Tibial artery (tissue), 4 donors: ENCODE measurements at regions not wholly inside any gene's neighbourhood (a gene's known extent, or its start where the extent isn't known, plus 50 kb on each side); places are given as distances from the start of the nearest gene placed in this dataset.
"Not testable (repeated sequence)": the region's sequence is repeated elsewhere in the genome, so short reads cannot be mapped to it uniquely, and the experiment has no call there.

Source experiments
- DNase-seq, 2 donors: peaks; one replicate each; pipeline ENCODE4 v3.0.0-alpha.2; 2019
- H3K27ac ChIP-seq, 2 donors: fragments of 200-600 bp; sonication (generic) in 1 of 2; 1 replicate in 1 of 2; 2 replicates in 1 of 2; pipeline ENCODE4 v1.5.1; 2018 to 2019; ENCODE audit warnings: mild to moderate bottlenecking in 1 of 2
- H3K27me3 ChIP-seq, 2 donors: fragments of 200-600 bp; sonication (generic) in 1 of 2; one replicate each; pipeline versions ENCODE4 v1.5.1 to v1.6.0; 2016 to 2019
- H3K36me3 ChIP-seq, 3 donors: fragments of 200-600 bp; sonication (generic) in 2 of 3; one replicate each; pipeline ENCODE4 v1.5.1; 2016 to 2019; ENCODE audit warnings: mild to moderate bottlenecking in 2 of 3
- H3K4me1 ChIP-seq, 4 donors: fragments of 200-600 bp; sonication (generic) in 2 of 4; 1 replicate in 3 of 4; 2 replicates in 1 of 4; pipeline ENCODE4 v1.5.1; 2016 to 2019
- H3K4me3 ChIP-seq, 2 donors: fragments of 200-600 bp; sonication (generic) in 1 of 2; 1 replicate in 1 of 2; 2 replicates in 1 of 2; pipeline ENCODE4 v1.5.1; 2018 to 2019; ENCODE audit warnings: mild to moderate bottlenecking in 2 of 2
- H3K9me3 ChIP-seq, 3 donors: fragments of 200-600 bp; sonication (generic) in 1 of 3; one replicate each; pipeline ENCODE4 v1.5.1; 2016 to 2019
- CTCF ChIP-seq, 2 experiments: fragments of 200-600 bp in 1 of 2; fragments of 450-650 bp in 1 of 2; IDR thresholded peaks; one replicate each; pipeline ENCODE4 v1.5.1; 2017 to 2019; ENCODE audit warnings: antibody characterized with exemption in 2 of 2, mild to moderate bottlenecking in 1 of 2, moderate library complexity in 1 of 2
- intact Hi-C: fragments of 100-400 bp; cut with DNase I; formaldehyde crosslinking; loops from one replicate; pipeline ENCODE4 v1.15.0; 2023; ENCODE audit warnings: low total_unique reads

GRCh38 chrX:54640736-54641135 lies 110.7 kb downstream of the GNL3L start:
- Histone ChIP-seq H3K9me3 (no peaks in the 10 kb centered on the region), H3K27me3 (no peaks in the 10 kb centered on the region), H3K36me3 (no peaks in the 10 kb centered on the region), H3K4me1 (peaks cover 0 to 10% (median 0%) of the 10 kb centered on the region in 4 donors), H3K4me3 (no peak overlapping the region), H3K27ac (peak overlapping the region; percentile 84 to 85)
- TF ChIP-seq CTCF (IDR thresholded peaks at IDR 0.05): no peak
- no peak for DNase-seq
- intact Hi-C loops: no loop called here

GRCh38 chrX:54641530-54641929 lies 111.5 kb downstream of the GNL3L start:
- intact Hi-C loops: no loop called here
- peaks cover 0 to 10% (median 0%) of the 10 kb centered on the region in 4 donors for H3K4me1 ChIP-seq
- H3K27me3 ChIP-seq: no peaks in the 10 kb centered on the region
- peak overlapping the region; percentile 84 to 85 for H3K27ac ChIP-seq
- H3K36me3 ChIP-seq: no peaks in the 10 kb centered on the region
- no peak overlapping the region for H3K4me3 ChIP-seq
- H3K9me3 ChIP-seq: no peaks in the 10 kb centered on the region
- no peak for DNase-seq
- no peak for TF ChIP-seq CTCF (IDR thresholded peaks at IDR 0.05)

- H3K27me3 ChIP-seq, intact Hi-C loops, DNase-seq, H3K4me3 ChIP-seq, H3K27ac ChIP-seq, H3K4me1 ChIP-seq, H3K36me3 ChIP-seq, H3K9me3 ChIP-seq: not testable (repeated sequence)
Measured at GRCh38 chrX:54647607-54648006, 117.6 kb downstream of the GNL3L start.

- H3K4me3 ChIP-seq: no peak overlapping the region
- H3K9me3 ChIP-seq: peaks cover 0 to 12% (median 0%) of the 10 kb centered on the region in 3 donors
- intact Hi-C loops: no loop called here
- no peak for DNase-seq
- TF ChIP-seq CTCF (IDR thresholded peaks at IDR 0.05): no peak
- H3K27ac ChIP-seq: no peak overlapping the region
- no peaks in the 10 kb centered on the region for H3K27me3 ChIP-seq
- no peaks in the 10 kb centered on the region for H3K36me3 ChIP-seq
- no peaks in the 10 kb centered on the region for H3K4me1 ChIP-seq
Measured at GRCh38 chrX:54659547-54659946, 129.5 kb downstream of the GNL3L start.

GRCh38 chrX:54675762-54676161 lies 122.3 kb downstream of the ITIH6 start:
- H3K9me3 ChIP-seq: peaks cover 0 to 27% (median 22%) of the 10 kb centered on the region in 3 donors
- no peaks in the 10 kb centered on the region for H3K4me1 ChIP-seq
- intact Hi-C loops: no loop called here
- no peaks in the 10 kb centered on the region for H3K36me3 ChIP-seq
- H3K27me3 ChIP-seq: no peaks in the 10 kb centered on the region
- no peak overlapping the region for H3K27ac ChIP-seq
- DNase-seq: no peak
- no peak overlapping the region for H3K4me3 ChIP-seq
- no peak for TF ChIP-seq CTCF (IDR thresholded peaks at IDR 0.05)

- intact Hi-C loops: no loop called here
- Histone ChIP-seq H3K27ac (no peak overlapping the region), H3K4me1 (no peaks in the 10 kb centered on the region), H3K27me3 (no peaks in the 10 kb centered on the region), H3K4me3 (no peak overlapping the region), H3K9me3 (no peaks in the 10 kb centered on the region), H3K36me3 (no peaks in the 10 kb centered on the region)
- no peak for TF ChIP-seq CTCF (IDR thresholded peaks at IDR 0.05)
- DNase-seq: no peak
Measured at GRCh38 chrX:54695231-54695630, 102.8 kb downstream of the ITIH6 start.
